Erythroblast (primary cell): ENCODE measurements at regions not wholly inside any gene's neighbourhood (a gene's known extent, or its start where the extent isn't known, plus 50 kb on each side); places are given as distances from the start of the nearest gene placed in this dataset.
"Not testable (repeated sequence)": the region's sequence is repeated elsewhere in the genome, so short reads cannot be mapped to it uniquely, and the experiment has no call there.

Experiments used
- DNase-seq, 2 experiments: peaks; one replicate each; lab custom pipeline; 2025; lab: John Stamatoyannopoulos, UW
- GATA1 ChIP-seq: IDR thresholded peaks from 2 replicates; pipeline ENCODE4 v1.6.1; 2011; ENCODE audit warnings: low read depth, mild to moderate bottlenecking, control low read depth, low read length, moderate library complexity
- POLR2A ChIP-seq: IDR thresholded peaks from 2 replicates; pipeline ENCODE4 v1.6.1; 2011; ENCODE audit warnings: mild to moderate bottlenecking, low read length

DNA sequence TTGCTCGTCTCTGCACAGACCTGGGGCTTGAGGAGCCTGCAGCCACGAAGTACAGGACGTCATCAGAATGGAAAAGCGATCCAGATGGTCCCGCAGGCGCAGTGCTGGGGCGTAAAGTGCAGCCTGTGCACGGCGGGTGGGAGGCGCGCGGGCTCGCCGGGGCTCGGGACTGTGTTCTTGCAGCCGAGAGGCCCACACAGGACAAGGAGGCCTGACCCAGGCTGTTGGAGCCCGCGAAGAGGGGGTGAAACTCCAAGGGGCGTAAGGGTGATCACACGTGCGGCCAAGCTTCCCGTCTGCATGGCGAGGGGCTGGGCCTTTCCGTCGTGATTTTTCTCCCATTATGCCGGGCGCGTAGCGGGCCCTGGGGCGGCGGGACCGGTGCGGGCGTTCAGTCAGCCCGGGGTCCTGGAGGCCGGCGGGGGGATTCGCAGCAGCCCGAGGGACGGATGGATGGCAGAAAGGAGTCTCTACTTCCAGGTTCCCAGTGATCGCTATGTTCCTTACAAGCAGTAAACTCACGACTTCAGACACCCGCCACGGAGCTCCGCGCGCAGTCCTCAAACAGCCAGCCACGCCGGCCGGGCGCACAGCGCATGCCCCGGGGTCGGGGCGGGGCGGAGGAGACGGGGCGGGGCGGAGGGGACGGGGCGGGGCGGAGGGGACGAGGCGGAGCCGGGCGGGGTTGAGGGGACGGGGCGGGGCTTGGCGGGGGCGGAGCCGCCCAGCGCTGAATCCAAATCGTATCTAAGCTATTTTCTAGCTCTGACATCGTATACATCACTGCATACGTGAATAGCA lies 141.0 kb upstream of the KCNJ18 start:
- DNase-seq = peak; percentile 49 to 76
- TF ChIP-seq POLR2A (no peak), GATA1 (no peak)

DNA sequence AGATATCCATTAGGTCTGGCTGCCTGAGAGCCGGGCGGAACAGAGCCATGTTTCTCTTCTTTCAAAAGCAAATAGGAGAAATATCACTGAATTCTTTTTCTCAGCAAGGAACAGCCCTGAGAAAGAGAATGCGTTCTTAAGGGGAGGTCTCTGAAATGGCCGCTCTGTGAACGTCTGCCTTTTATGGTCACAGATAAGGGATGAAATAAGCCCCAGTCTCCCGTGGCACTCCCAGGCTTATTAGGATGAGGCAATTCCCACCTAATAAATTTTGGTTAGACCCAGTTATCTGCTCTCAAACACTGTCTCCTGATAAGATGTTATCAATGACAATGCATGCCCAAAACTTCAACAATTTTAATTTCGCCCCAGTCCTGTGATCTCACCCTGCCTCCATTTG lies 133.4 kb upstream of the KCNJ18 start:
- not testable (repeated sequence) for DNase-seq

DNA sequence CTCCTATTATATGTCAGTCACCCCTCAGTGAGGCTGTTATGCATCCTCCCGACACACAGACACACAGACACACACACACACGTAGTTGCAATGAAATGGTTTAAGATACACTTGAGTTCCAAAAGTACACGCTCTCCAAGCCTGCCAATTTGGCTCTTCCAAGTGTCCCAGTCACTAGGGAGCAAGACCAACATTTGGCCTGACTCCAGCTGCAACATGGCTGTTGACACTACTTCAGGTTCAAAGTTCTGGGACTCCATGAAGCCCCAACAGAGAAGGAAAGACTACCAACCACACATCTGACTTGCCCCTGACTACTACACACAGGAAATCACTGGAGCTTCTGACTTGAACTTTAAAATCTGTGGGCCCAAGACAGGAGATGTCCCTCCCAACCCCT lies 128.1 kb upstream of the KCNJ18 start:
- no peak for TF ChIP-seq POLR2A
- TF ChIP-seq GATA1 = no peak
- no peak for DNase-seq

DNA sequence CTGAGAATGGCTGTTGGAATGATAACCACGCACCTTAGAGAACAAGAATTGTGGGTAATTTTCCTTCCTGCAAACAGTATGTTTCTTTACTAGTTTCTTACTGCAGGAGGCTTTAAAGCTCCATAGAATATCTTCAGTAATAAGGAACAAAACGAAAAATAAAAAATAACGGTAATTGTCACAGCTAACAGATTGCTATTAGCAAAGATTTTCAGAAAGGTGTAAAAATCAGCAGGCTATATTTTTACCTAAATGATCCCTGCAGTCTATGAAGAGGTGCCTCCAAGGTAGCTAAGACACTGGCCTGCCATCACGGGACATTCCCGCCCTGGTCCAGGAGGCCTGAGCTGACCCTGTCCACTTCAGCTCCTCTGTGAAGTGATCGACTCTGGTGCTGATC lies 127.6 kb upstream of the KCNJ18 start:
- not testable (repeated sequence) for DNase-seq

DNA sequence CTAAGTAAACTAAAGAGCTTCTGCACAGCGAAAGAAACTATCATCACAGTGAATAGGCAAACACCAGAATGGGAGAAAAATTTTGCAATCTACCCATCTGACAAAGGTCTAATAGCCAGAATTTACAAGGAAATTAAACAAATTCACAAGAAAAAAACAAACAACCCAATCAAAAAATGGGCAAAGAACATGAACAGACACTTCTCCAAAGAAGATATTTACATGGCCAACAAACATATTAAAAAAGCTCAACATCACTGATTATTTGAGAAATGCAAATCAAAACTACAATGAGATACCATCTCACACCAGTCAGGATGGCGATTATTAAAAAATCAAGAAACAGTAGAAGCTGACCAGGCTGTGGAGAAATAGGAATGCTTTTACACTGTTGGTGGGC lies 121.9 kb upstream of the KCNJ18 start:
- not testable (repeated sequence) for DNase-seq

DNA sequence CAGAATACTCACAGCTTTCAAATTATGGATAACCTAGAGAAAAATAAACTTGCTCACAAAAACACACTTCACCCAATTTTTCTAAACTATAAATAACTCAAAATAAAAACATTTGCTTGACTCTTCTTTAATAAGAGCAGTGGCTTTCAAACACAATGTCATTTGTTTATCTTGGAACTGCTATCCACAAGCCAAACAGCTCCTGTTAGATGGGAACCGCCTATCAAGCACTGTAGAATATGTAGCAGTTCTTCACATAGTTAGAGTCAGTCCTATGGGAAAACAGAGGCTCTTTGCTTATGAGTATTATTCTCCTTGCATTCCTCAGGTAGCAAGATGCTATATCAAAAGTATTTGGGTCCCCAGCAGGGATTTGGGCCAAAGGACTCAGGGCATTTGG lies 120.2 kb upstream of the KCNJ18 start:
- DNase-seq = not testable (repeated sequence)

DNA sequence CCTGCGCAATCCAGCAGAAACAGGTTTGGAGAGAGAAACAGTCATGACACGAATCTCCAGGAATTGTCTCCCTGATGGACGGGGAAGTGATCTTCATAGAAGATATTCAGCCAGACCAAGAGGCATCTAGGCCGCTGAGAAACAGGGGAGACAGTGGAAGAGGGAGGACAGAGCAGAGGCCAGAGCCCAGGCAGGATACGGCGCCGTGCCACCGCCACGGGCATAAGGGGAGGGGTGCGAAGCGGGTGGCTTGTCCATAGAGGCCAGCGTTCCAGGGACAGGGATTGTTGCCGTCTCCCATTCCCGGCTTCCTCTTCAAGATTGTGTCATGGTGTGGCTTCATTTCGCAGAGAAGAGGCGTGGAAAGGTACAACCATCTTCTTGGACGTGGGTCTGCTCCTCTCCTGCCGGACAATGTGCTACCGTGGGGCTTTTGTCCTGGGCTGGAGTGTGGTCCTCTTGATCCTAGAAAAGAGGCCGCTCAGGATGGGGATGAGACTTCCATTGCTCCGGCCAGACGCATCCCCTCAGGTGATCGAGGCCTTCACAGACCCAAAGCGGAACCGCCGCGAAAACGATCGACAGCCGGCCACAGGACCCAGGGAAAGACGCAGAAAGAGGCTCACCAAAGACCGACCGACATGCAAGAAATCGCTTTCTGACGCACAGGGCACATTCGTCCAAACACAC lies 118.9 kb upstream of the KCNJ18 start:
- DNase-seq = not testable (repeated sequence)

DNA sequence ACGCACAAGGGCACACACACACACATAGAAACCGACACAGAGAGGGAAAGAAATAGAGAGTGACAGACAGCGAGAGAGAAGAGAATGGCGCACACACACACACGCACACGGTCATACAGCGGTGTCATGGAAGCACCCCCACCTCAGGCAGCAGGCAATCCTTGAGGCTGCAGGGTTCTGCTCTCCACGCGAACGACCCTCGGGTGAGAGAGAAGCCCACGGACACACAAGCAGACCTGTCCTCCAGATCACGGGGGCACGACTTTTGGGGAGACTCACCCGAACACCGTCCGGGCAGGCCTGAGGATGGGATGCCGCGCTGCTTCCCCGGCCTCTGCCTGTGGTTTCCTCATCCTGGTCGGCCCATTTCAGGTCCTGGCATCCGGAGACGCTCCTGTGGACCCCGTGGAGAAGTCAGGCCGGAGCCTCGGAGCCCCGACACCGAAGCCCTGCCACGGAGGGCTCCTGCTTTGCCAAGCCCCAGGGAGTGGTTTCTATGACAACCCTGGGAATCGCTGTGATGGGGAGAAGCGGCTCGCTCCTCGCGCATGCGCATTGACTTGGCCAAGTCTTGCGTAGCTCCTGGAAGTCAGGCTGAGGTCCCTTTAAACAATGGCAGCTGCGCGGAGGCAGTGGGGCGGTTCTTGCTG lies 118.2 kb upstream of the KCNJ18 start:
- TF ChIP-seq POLR2A = no peak
- no peak for TF ChIP-seq GATA1
- no peak for DNase-seq

DNA sequence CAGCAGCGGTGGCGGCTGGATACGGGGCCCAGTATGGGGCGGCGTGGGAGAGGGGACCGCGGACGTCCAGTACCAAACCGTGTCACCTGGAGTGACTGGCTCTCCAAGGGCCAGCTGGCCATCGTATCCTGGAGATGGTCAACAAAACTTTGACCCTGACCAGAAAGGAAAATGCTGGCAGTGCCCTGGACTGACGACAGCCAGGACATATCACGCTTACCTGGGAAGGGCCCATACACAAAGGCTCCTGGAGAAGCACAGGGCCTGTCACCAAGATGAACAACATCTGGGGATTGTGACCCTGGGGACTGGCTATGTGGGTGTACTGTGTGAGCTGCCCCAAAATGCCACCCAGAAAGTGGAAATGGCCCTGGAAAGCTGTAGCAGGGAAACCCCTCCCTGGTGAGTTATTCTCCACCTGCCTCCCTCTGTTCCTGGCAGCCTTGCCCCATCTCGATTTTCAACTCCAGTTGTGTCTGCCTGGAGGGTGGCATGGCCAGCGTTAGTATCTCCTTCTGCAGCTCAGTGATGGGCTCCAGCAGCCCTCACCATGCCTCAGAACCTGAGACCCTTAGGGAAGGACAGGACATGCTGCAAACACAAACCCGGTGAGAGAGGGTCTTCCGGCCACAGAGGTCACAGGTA lies 117.6 kb upstream of the KCNJ18 start:
- DNase-seq = not testable (repeated sequence)

DNA sequence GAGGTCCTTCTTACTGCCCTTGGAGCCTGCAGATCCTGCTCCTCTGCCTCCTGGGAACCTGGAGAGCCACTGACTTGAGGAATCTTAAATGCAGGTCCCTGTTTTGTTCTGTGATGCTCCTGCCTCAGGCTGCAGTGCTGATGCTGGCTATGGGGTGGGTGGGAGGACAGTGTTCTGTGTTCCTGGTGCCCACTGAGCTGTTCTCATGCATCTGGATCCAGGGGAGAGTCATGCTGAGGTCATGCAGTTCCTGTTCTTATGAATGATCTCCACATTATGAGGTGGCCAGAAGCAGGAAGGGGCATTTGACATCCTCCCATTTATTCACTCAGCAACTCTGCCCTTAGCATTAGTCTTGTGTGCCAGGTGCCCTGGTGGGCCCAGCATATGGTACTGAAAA lies 113.5 kb upstream of the KCNJ18 start:
- DNase-seq = not testable (repeated sequence)

DNA sequence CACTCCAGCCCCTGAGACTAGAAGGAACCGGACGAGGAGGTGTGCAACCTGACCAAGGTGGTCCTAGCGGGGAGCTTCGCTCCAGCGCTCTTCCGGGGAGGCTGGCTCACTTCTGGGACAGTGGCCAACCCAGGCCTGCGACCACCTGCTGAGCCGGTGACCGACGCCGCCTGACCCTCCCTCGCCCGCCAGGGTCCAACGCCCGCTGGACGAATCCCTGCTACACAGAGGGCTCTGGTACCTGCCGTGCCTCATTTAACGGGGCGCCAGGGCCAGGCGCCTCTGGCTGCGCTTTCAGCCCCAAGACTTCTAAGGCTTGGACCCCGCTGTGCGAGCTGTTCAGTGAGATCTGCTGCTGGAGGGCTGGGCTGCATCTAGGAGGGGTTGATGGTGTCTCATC lies 99.5 kb upstream of the KCNJ18 start:
- TF ChIP-seq GATA1 (no peak), POLR2A (no peak)
- no peak for DNase-seq

DNA sequence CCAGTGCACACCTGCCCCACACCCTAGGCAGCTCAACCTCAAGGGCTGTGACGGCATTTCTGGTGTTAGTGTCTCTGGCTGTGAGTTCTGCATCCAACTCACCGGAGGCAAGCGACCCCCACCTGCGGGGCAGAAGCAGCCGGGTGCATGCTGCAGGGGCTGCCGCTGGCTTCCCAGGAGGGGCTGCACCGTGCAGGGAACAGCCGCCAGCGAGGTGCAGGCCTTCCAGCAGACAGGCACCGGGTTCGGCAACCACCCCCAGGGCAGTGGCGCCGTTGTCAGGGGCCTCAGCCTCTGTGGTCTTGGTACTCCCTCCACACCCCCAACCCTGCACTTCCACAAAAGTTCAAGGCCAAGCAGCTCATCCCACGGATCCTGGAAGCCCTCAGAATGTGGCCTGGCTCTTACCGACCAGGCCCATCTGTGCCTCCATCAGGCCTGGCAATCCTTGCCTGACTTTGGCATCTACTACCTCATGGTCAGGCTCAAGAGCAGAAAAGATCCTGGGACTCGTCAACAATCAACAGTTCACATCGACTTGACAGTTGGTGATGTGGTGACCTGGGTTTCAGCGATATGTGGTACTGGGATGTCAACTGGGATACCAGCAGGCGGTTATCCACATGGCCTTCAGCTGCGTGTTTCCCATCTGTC lies 98.7 kb upstream of the KCNJ18 start:
- not testable (repeated sequence) for DNase-seq

DNA sequence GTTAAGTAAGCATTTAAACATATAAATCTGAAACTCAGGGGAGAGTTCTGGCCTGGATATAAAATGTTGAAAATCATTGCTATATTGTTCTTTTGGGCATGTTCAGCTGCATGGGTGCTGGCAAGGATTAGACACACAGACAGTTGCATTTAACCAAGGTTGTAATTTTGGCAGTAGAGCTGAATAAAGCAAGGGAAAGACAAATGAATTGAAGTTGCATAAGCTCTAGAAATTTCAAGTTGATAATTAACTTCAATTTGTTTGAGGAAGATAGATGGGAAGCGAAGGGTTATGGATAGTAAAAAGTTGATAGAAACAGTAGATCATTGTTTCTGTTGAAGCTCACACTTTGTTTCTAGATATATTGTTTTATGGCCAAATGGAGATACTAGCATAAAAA lies 97.2 kb upstream of the KCNJ18 start:
- no peak for TF ChIP-seq GATA1
- DNase-seq = no peak

DNA sequence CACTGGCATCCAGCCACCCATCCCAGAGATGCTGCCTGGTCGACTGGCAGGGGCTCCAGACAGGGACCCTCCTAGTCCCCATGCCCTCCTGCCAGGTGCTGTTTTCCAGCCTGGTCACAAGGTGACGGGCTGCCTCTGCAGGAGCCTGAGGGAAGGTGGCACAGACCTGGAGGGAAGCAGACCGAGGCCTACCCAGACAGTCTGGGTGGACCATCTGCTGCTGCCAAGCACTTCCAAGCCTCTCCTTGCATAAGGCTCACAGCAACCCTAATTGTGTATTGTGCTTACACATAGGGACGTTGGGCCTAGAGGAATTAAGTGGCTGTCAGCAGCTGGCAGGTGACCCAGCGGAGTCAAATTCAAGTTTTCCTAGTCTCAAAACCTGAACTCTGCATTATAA lies 90.1 kb upstream of the KCNJ18 start:
- TF ChIP-seq GATA1 (no peak), POLR2A (no peak)
- no peak for DNase-seq

DNA sequence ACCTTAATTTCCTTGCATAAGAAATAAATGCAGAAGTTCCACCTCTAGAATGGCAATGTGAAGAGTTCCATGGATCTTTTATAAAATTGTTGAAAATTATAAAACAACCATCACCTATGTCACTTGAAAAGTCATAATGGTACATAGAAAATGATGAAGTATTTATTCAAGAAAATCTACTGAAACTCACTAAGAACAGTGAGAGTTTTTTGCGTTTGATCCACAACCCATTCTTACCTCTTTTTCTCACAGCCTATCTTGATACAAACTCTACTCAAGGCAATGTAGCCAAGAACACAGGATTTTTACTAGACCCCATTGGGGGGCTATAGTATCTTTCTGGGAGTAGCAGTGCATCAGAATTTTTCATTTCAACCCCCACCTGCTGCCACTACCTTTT lies 89.0 kb upstream of the KCNJ18 start:
- DNase-seq = not testable (repeated sequence)

DNA sequence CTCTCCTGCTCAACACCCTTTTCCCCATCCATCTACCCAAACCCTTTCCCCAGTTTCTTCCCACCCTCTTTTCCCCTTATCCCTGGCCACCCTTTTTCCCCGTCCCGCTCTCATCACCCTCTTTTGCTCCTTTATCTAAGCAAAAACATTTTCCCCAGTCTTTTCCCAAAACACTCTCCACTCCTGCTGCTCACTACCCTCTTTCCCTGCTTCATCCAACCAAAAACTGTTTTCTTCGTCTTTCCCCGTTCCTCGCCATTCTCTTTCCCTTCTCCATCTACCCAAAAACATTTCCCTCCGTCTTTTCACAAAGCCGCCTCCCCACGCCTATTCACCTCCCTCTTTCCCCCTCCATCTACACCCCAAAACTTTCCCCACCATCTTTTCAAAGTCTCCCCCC lies 80.9 kb upstream of the KCNJ18 start:
- not testable (repeated sequence) for DNase-seq

DNA sequence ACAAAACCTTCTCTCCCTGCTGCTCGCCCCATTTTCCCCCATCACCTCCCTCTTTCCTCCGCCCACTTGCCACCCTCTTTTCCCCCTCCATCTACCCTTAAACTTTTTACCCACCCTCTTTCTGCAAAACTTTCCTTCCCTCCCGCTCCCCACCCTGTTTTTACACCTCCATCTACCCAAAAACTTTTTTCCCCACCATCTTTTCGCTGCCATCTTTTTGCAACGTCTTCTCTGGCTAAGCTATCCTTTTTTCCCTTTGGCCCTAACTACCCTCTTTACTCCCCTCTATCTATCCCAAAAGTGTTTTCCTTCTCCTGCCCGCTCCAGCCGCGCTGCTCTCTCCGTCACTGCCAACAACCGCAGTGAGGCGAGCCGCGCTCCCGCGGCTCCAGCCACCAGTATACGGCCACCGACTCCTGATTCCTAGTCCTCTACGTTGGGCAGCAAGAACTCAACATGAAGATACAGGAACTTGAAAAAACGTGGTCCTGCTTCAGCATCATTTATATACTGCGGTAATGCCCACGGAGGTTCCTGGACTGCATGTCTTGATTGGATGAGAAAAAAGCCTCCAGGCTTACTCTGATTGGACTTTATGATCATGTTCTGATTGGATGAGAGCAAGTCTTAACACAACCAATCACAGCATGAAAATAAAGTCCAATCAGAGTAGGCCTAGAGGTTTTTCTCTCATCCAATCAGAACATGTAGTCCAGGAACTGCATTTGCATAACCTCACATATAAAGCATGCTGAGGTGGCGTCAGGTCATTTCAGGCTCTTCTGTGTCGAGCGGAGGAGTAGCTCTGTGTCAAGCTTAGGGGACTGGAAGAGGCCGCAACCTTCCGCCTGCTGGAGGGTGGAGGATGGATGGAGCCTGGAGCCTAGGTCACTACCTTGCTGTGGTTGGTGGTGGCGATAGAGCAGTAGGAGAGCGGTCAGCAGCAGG lies 79.9 kb upstream of the KCNJ18 start:
- DNase-seq = not testable (repeated sequence)
